ENCODE measurements at regions not wholly inside any gene's neighbourhood (a gene's known extent, or its start where the extent isn't known, plus 50 kb on each side); places are given as distances from the start of the nearest gene placed in this dataset.
"Not testable (repeated sequence)": the region's sequence is repeated elsewhere in the genome, so short reads cannot be mapped to it uniquely, and the experiment has no call there.

DNA sequence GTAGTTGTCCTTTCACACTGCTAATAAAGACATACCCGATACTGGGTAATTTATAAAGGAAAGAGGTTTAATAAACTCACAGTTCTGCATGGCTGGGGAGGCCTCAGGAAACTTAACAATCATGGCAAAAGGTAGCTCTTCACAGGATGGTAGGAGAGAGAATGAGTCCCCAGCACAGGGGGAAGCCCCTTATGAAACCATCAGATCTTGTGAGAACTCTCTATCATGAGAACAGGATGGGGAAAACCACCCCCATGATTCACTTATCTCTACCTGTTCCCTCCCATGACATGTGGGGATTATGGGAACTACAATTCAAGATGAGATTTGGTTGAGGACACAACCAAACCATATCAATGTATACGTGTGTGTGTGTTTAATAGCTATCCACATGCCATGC lies 983.1 kb downstream of the C4orf33 start:
- FAIRE-seq; CTCF ChIA-PET; H3K9ac ChIP-seq (ENCODE audit: control insufficient read depth, insufficient read depth, low read length); H2AFZ ChIP-seq (ENCODE audit: control insufficient read depth, low read depth, low read length); intact Hi-C loops (cut with micrococcal nuclease; ENCODE audit: unreplicated experiment); H3K4me2 ChIP-seq (ENCODE audit: control insufficient read depth, insufficient read depth); DNase-seq (ENCODE audit: low read depth, low spot score); H3K4me3 ChIP-seq; H4K20me1 ChIP-seq (ENCODE audit: control insufficient read depth, insufficient read depth); H3K36me3 ChIP-seq (ENCODE audit: control insufficient read depth in 2 of 2, insufficient read depth in 2 of 2, low read length in 1 of 2); H3K9me3 ChIP-seq (replicated peaks; ENCODE audit: control insufficient read depth, insufficient read depth, low read length); H3K27me3 ChIP-seq (replicated peaks in 1 of 2; ENCODE audit: control insufficient read depth in 2 of 2, insufficient read depth in 2 of 2, low read length in 1 of 2); H3K4me1 ChIP-seq (ENCODE audit: control insufficient read depth, insufficient read depth, low read length); in situ Hi-C loops (cut with MboI); H3K79me2 ChIP-seq (ENCODE audit: control insufficient read depth, insufficient read depth, low read length); BruUV-seq (replicated peaks); POLR2A ChIA-PET; H3K27ac ChIP-seq (ENCODE audit: control insufficient read depth, insufficient read depth): not testable (repeated sequence)
- ChIA-PET RAD21 (ENCODE audit: unreplicated experiment) (interaction anchor here (0.8 kb wide), 1 partner anchor 95 kb away, joined by 3 read pairs; no protein-coding TSS in a partner anchor), SMC1A (ENCODE audit: uncharacterized antibody, unreplicated experiment) (interaction anchor here (2.0 kb wide), 1 partner anchor 32 kb away, joined by 6 read pairs; no protein-coding TSS in a partner anchor)
- 0% methylated on average over 2 of the region's 2 CpGs for WGBS (ENCODE audit: insufficient coverage, insufficient replicate concordance, low lambda C conversion rate, missing lambda C conversion rate)
- peak; percentile 53 for ATAC-seq

DNA sequence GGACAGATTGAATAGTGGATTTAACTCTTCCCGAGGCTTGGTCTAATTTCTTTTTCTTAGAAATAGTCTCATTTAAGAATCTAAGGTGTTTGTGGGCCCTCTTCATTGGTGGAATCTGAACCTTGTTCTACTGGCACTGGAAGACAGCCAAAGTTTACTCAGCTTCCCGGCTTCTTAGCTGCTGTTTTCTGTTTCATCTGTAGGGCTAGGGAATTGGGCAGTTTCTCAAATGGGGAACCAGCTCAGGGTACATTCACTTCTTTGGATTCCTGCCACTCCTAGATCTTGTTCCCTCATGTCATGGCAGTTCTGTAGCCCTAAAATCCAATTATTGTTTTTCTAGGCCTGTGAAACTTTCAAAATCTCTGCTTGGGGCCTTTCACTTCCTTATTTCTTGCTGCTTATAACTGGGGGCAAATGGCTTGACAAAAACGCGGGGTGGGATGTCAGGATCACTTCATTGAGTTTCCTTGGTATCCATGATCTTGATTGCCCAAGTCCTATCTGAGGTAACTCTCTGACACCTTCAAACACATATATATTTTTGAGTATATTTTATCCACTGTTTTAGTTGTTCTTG lies 985.0 kb downstream of the C4orf33 start:
- Histone ChIP-seq H3K27ac (ENCODE audit: control insufficient read depth, insufficient read depth) (no peak overlapping the region), H3K4me3 (no peak overlapping the region), H3K9ac (ENCODE audit: control insufficient read depth, insufficient read depth, low read length) (no peak overlapping the region), H3K4me2 (ENCODE audit: control insufficient read depth, insufficient read depth) (no peak overlapping the region), H4K20me1 (ENCODE audit: control insufficient read depth, insufficient read depth) (no peaks in the 10 kb centered on the region), H3K27me3 (replicated peaks in 1 of 2; ENCODE audit: control insufficient read depth in 2 of 2, insufficient read depth in 2 of 2, low read length in 1 of 2) (no peaks in the 10 kb centered on the region), H3K79me2 (ENCODE audit: control insufficient read depth, insufficient read depth, low read length) (no peaks in the 10 kb centered on the region), H3K4me1 (ENCODE audit: control insufficient read depth, insufficient read depth, low read length) (no peaks in the 10 kb centered on the region), H3K36me3 (ENCODE audit: control insufficient read depth in 2 of 2, insufficient read depth in 2 of 2, low read length in 1 of 2) (no peaks in the 10 kb centered on the region), H3K9me3 (replicated peaks; ENCODE audit: control insufficient read depth, insufficient read depth, low read length) (no peaks in the 10 kb centered on the region), H2AFZ (ENCODE audit: control insufficient read depth, low read depth, low read length) (no peak overlapping the region)
- BruUV-seq (replicated peaks) = no TSS peak
- ChIA-PET CTCF (interaction anchor here (1.2 kb wide), 1 partner anchor 21 kb away, joined by 3 read pairs; no protein-coding TSS in a partner anchor), RAD21 (ENCODE audit: unreplicated experiment) (no interaction called here), POLR2A (no interaction called here), SMC1A (ENCODE audit: uncharacterized antibody, unreplicated experiment) (interaction anchor here (2.0 kb wide), 1 partner anchor 30 kb away, joined by 6 read pairs; no protein-coding TSS in a partner anchor)
- DNase-seq (ENCODE audit: low read depth, low spot score) = no peak
- intact Hi-C loops (cut with micrococcal nuclease; ENCODE audit: unreplicated experiment) (no loop called here), in situ Hi-C loops (cut with MboI) (no loop called here)
- peak; percentile 53 for ATAC-seq
- FAIRE-seq = no peak
- WGBS (ENCODE audit: insufficient coverage, insufficient replicate concordance, low lambda C conversion rate, missing lambda C conversion rate) = 60% methylated on average over 4 of the region's 4 CpGs
- TF ChIP-seq IKZF2 (IDR thresholded peaks at IDR 0.05) = peak; percentile 20 to 21; a peak in 1 of 4 replicates
- TF ChIP-seq, protein P1, sequence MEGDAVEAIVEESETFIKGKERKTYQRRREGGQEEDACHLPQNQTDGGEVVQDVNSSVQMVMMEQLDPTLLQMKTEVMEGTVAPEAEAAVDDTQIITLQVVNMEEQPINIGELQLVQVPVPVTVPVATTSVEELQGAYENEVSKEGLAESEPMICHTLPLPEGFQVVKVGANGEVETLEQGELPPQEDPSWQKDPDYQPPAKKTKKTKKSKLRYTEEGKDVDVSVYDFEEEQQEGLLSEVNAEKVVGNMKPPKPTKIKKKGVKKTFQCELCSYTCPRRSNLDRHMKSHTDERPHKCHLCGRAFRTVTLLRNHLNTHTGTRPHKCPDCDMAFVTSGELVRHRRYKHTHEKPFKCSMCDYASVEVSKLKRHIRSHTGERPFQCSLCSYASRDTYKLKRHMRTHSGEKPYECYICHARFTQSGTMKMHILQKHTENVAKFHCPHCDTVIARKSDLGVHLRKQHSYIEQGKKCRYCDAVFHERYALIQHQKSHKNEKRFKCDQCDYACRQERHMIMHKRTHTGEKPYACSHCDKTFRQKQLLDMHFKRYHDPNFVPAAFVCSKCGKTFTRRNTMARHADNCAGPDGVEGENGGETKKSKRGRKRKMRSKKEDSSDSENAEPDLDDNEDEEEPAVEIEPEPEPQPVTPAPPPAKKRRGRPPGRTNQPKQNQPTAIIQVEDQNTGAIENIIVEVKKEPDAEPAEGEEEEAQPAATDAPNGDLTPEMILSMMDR (IDR thresholded peaks at IDR 0.05 in 2 of 3, conservative IDR thresholded peaks at IDR 0.05 in 1 of 3; ENCODE audit: control insufficient read depth in 2 of 3, extremely low read depth in 1 of 3, insufficient read depth in 1 of 3, low read depth in 3 of 3, low read length in 3 of 3) = no peak
- TF ChIP-seq SPI1 (IDR thresholded peaks at IDR 0.05; ENCODE audit: borderline replicate concordance, insufficient read depth, low read depth, low read length) = peak; percentile 78

All from GM12878 (cell line).